COLO829 (cell line): ENCODE measurements at regions not wholly inside any gene's neighbourhood (a gene's known extent, or its start where the extent isn't known, plus 50 kb on each side); places are given as distances from the start of the nearest gene placed in this dataset.
"Not testable (repeated sequence)": the region's sequence is repeated elsewhere in the genome, so short reads cannot be mapped to it uniquely, and the experiment has no call there.

Experiments used
- DNase-seq: peaks from one replicate; pipeline ENCODE4 v3.0.0; 2012; ENCODE audit warnings: low spot score

DNA sequence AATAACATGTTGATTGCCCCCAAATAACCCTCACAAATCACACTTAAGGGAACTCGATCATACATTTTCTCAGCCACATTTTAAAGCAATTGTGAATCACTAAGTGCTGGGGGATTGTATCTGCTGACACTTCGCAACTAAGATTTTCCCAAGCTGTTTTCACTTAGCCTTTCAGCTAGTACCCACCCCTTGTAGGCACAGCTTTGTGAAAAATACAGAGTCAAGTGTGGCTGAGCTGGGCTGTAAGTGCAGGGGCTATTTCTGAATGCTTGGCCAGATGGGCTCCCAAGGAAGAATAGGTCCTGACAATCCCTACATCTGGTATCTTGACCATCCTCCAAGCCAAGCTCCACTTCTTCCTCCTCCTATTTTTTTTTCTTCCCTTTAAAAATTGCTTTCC lies 289.2 kb upstream of the NMUR2 start:
- no peak for DNase-seq

DNA sequence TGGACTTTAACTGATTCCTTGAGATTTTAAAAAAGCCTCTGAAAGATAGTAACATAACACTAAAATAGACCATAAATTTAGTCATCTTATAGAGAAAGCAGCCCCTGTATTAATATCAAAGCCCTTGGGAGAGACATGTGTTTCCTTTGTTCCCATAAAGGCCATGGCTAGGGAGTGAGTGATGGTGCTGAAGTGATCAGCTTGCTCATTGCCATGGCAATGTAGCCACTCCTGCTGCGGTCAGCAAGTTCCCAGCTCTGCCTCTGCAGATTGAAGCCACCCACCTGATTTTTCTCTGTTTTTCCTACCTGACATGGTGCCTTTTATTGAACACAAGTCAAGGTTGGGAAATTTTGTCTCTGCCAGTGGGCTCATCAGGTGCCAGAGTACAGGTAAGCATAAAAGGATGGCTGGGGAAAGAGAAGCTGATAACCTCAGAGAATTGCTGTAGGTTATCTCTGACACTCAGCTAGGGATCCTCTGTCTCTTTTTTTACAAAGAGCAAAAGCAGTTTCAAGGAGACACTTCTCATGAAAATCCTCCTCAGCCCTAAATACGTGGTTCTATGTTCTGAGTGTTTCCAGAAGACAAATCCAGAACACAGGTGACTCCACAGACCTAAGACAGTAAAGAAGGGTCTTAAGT lies 296.3 kb upstream of the NMUR2 start:
- no peak for DNase-seq

DNA sequence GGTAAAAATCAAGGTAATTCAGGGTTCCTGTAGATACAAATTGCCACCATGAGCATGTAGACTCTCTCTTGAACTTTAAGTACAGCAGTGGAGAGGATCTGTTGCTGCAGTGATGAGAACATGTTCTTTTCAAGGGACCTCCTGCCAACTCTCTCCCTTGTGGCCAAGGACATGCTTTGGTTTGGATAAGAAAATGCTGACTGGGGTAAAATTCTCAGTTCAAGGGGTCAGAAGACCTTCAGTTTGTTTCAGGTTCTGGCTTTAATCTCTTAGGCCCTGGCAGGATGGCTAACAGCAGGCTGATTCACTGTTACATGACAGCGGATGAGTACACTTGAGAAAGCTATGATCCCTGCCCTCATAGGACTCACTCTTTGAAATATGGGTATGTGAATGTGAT lies 299.2 kb upstream of the NMUR2 start:
- no peak for DNase-seq

DNA sequence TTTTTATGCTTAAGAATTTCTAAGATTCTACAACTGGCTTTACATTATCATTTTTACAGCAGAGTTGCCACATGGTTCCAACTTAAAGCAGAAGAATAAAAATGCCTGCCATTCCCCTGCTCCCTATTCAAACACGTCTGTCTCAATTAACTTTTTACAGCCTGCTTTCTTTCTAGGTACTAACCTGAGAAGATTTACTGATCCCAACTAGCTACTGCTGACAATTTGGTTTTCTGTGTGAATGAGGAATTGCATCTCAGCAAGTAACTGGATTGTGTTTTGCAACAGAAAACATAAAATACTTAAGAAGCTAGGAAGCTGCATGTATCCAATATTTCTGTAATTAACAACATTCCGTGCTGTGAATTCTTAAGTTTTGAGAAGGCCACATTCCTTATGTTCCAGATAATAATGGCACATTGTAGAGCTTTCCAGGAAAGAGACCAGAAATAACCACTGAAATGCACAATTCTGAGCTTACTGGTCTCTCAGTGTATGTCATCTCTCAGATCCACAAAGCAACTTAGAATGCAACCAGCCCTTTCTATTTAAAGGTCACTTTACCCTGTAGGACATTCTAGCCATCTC lies 306.8 kb upstream of the NMUR2 start:
- no peak for DNase-seq

DNA sequence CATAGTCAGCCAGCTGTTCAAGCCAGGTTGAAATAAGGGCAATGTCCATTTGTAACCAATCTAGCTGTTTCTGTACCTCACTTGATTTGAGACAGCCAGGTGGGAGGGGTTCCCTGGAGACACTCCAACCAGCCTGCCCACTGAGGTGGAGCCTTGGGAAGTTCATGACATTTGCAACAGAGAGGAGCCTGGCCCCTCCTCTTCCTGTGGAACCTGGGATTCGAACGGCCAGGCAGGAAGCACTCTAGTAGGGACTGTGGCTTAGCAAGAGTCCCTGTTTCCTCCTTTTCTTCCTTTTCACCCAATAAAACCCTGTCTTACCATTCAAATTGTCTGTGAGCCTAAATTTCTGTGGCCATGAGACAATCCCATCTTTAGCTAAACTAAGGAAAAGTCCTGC lies 312.3 kb upstream of the NMUR2 start:
- DNase-seq: no peak

DNA sequence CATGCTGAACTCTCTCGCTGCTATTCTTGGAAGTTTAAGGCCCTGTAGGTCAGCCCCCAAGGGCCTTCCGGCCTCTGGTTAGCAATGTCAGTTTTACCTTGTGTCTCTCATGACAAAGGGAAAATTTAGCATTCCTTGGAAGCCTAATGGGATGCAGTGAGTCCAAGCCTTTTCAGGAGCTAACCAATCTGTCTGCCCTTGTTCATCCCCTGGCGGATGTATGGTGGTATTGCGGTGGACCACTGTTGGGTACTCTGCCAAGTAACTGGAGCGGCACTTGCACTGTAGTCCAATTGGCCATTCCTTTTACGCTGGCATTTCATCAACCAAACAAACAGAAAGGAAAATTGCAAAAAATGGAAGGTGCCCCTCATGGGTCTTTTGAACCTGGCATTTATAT lies 318.4 kb upstream of the NMUR2 start:
- DNase-seq: no peak

DNA sequence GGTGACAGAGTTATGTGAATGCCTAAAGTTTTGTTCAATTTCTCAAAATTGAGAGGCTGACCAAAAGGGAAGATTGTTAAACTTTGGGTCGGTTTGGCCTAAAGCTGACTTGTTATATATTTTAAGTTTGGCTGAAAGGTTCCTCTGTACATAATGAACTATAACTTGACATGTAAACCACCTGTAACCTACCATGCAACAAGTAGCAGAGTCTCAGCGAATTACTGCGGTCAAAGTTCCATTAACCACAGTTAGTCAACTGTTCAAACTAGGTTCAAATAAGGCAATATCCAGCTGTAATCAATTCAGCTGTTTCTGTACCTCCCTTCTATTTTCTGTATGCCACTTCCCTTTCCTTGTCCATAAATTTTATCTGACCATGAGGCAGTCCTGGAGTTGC lies 325.1 kb upstream of the NMUR2 start:
- DNase-seq: no peak

DNA sequence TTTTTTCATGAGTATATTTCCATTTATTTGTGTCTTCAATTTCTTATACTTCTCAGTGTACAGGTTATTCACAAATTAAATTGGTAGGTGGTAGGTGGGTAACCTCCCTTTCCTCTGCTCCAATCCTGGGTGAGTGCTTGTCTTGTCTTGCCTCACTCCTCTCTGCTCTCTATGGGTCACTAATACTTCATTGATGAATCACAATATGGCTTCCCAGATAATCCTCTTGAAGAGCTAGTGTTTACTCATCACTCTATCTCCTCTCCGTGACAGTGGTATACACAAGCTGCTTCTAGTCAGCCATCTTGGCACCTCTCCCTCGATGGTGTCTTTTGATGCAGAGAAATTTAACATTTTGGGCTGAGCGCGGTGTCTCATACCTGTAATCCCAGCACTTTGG lies 331.8 kb upstream of the NMUR2 start:
- DNase-seq: no peak

DNA sequence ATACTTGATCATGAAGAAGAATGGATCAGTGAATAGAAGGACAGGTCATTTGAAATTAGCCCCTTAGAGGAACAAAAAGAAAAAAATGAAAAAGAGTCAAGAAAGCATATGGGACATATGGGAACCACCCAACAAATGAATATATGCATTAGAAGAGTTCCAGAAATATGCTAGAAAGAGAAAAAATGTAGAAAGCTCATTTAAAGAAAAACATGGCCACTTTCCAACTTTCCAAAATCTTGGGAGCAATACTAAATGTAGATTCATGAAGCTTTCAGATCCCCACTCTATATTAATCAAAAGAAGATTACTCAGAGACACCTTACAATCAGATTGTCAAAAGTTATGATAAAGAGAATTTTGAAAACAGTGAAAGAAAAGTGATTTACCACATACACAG lies 334.8 kb upstream of the NMUR2 start:
- DNase-seq: no peak

DNA sequence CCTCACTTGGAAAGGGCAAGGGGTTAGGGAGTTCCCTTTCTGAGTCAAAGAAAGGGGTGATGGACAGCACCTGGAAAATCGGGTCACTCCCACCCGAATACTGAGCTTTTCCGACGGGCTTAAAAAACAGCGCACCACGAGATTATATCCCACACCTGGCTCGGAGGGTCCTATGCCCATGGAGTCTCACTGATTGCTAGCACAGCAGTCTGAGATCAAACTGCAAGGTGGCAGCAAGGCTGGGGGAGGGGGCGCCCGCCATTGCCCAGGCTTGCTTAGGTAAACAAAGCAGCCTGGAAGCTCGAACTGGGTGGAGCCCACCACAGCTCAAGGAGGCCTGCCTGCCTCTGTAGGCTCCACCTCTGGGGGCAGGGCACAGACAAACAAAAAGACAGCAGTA lies 336.0 kb upstream of the NMUR2 start:
- DNase-seq: not testable (repeated sequence)

DNA sequence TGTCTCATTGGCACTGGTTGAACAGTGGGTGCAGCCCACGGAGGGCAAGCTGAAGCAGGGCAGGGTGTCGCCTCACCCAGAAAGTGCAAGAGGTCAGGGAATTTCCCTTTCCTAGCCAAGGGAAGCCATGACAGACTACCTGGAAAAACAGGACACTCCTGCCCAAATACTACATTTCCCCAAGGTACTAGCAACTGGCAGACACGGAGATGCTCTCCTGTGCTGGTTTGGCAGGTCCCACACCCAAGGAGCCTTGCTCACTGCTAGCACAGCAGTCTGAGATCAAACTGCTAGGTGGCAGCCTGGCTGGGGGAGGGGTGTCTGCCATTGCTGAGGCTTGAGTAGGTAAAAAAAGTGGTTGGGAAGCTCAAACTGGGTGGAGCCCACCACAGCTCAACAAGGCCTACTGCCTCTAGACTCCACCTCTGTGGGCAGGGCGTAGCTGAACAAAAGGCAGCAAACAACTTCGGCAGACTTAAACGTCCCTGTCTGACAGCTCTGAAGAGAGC lies 382.7 kb upstream of the NMUR2 start:
- DNase-seq: not testable (repeated sequence)

DNA sequence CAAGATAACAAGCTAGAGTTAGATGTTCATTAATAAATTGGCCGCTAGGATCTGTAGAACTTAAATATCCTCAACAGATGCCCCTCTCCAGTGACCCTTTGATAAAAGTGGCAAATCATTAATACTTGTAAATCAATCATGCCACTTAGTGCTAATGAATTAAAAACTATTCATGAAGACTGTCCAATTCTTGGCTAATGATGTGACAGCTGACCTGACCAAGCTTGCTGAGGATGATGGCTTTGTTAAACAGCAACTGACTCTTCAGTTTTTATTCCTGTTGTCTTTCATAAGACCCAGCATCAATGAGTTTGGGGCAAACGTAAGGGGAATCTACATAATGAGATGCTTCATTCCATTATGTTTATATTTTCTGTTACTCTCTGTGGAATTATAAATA lies 396.8 kb upstream of the NMUR2 start:
- no peak for DNase-seq

DNA sequence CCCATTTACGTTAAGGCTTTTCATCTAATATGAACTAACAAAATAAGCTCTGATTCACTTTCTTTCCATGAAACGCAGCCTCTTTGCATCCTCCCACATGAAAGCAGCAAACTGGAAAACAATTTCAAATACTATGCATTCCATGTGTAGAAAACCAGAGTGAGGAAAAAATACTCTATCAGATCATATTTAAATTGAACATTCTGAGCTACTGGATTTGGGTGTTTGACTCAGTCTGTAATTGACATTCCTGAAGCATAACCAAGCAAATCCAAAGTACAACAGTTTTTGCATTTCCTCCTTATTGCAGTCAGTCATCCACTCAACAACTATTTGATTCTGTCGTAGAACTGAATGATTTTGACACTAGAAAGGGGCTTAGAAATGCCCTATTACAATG lies 399.1 kb upstream of the NMUR2 start:
- DNase-seq: no peak

DNA sequence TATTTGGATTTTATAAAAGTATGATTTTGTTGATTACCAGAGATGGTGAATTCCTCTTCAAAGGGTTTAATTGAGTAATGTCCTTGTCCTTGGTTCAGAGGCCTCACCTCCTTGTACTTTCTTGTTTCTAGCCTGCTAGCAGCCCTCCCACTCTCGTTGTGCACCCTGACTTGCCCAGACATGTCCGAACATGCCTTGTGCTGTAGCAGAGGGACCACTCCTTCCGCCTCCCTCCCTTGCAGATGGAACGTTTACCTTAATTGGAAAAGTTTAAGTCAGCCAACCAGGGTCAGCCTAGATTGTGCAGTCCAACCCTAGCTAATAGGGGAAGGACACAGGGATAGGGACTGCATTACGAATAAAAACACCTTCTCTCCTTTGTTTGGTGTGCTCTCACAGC lies 406.9 kb upstream of the NMUR2 start:
- no peak for DNase-seq

DNA sequence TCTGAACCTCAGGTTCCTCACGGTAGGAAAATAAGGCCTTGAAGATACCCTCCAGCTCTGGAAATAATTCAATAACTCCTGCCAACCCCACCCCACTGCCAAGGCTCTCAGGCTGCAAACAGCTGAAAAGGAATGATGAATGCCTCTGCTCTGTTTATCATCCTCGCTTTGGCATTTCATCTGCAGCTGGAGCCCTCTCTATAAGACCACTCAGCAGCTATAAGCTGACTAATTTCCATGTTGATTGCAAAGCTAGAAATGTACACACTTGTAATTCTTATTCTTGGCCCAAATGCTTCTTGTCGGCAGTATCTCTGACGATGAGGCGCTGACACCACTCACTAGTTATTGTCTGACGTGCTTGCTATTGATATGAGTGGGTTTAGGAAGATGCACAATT lies 408.4 kb upstream of the NMUR2 start:
- DNase-seq: no peak

DNA sequence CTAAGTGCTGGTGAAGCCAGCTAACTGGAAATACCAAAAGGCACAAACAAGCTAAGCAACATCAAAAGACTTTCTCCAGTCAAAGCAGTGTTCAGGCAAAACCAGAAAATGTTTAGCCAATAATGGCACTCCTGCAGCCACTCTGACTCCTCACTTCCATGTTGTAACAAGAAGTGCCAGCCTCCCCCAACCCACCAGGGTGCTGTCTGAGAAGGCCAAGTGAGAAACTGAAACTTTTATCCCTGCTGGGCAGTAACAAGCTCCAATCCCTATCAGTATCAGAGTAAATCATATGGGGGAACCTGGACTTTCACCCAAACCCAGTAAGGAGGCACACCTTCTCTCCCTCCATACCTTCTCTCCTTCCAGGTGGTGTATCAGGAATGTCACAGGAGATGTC lies 414.8 kb upstream of the NMUR2 start:
- no peak for DNase-seq

DNA sequence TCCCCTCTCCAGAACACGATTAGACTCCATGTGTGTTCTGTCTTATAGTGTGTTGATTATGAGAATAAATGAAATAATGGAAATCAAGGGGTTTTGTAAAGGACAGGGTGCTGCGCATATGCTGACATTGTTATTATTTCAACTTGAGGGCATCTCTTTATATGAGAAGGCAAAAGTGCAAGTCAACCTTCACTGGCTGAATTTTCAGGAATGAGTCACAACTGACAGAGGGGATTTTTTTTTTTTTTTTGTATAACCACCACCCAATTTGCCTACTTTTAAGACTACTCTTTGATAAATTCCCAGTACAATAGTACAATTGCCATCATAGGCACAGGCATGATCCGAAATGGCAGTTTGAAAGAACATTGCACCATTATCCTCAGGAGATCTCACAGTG lies 419.2 kb upstream of the NMUR2 start:
- DNase-seq: no peak

DNA sequence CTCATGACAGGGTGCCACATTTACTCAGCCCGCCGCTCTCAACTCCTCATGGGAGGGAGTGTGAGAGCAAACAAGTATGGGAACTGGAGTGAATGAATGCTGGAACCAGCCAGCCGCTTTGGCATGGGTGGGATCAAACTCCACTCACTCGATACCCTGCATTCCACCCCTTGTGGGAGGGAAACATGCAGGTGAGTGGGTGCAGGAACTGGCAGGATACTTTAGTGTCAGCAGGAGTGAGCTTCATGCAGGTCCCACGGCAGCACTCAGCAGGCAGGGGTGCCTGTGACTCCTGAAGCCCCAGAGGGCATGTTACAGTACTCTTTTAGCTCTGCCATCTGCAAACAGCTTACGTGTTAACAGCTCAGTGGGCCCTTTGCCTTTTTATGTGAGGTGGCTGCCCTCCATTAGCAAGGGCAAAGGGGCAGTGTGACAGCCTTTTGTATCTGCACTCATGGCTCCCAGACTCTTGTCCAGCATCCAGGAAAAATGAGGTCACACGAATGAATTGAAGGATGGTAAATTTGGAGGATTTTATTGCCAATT lies 433.2 kb upstream of the NMUR2 start:
- no peak for DNase-seq

DNA sequence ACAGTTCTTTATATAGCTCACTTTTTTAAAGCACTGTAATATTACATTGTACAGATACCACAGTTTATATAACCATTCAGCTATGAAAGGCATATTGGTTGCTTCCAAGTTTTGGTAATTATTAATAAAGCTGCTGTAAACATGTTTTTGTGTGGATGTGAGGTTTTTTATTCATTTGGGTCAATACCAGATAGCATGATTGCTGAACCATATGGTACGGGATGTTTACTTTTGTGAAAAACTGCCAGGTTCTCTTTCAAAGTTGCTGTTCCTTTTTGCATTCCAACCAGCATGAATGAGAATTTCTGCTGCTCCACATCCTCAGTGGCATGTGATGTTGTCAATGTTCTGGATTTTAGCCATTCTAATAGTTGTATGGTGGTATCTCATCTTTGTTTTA lies 439.6 kb upstream of the NMUR2 start:
- no peak for DNase-seq

DNA sequence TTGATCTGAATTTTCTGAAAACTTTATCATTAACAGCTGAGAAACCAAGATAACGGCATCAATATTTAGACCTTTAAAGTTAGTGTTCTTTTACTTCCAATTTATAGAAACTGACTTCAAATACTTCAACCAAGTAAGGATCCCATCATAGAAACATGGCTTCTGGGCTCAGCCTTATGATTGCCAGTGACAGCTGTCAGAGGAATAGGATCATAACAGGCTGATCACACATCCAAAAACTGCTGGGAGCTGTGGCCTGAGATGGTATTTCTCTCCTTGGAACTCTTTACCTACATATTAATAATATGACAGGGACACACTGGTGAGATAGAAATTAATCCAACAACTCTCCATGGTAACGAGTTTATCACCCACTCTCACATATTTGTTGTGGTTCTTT lies 448.3 kb upstream of the NMUR2 start:
- DNase-seq: no peak

DNA sequence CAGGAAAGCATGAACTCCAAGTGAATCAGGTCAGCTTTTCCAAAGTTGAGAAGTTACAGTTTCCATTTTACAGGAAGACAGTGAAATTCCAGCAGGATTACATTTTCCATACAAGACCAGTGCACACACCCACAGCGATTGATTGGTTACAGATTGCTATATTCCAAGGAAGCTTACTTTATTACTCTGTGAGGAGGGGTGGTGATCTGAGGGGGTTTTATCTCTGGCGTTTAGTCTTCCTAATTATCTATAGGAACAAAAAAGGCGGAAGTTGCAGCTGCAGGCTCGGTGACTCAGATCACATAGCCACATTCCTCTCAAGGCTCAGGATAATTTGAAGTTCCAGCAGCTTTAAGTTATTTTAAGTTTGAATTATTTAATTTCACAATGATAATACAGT lies 450.4 kb upstream of the NMUR2 start:
- no peak for DNase-seq

DNA sequence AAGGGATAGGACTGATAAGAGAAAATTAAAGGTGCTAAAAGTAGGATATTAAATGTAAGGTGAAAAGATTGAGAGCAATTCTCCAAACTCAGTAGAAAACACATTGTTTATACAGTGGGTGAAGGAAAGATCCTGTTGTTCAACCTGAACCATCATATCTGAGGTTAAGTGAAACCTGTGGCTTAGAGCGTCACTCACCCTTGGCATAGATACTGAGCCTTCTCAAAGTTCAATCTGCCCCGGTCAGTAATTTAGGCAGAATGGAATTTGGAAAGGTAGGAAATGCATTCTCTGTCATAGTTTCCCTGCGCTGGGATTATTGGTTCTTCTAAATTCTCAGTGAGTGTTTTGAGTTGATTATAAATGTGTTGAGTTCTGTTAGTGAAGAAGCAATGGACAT lies 456.2 kb upstream of the NMUR2 start:
- DNase-seq: no peak

DNA sequence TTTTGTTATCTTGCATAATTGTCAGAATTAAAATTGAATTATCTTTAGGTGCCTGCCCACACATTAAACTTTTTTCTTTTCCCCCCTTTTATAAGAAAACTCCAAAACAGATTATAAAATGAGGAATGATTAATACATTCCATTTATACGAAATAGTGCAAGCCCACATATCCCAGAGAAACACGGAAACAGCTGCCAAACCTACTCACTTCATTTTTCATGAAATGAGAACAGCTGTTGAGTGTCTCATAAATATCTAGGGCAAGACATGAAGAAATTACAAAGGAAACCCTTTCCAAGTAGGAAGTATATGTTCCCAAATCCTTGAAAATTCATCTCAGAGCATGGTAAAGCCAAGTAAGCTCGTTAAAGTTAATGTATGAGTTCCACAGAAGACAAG lies 459.4 kb upstream of the NMUR2 start:
- DNase-seq: no peak

DNA sequence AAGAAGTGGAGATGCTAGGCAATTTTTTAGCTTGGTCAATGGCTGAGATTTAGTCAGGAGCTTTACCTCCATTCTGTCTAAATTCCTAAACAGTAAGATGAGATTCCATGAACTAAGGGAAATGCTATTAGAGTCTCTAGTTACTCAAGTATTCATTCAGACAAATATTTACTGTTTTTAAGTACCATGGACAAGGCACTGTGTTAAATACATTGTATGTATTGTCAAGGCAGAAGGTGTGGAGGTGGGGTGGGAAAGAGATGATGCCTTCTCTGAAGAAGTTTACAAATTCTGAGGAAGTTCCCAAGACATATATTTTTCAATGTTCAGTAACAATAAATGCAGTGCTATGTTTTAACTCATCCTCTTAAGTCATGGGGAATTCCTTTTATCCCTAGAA lies 459.9 kb upstream of the NMUR2 start:
- DNase-seq: no peak
